Tibial nerve (tissue), 4 donors: ENCODE measurements at regions not wholly inside any gene's neighbourhood (a gene's known extent, or its start where the extent isn't known, plus 50 kb on each side); places are given as distances from the start of the nearest gene placed in this dataset.

Experiments
- DNase-seq, 2 donors: peaks; one replicate each; pipeline ENCODE4 v3.0.0-alpha.2; 2019; ENCODE audit warnings: low spot score in 2 of 2
- H3K27ac ChIP-seq, 4 donors: fragments of 200-600 bp; sonication (generic) in 3 of 4; one replicate each; pipeline ENCODE4 v1.5.1; 2017 to 2019; ENCODE audit warnings: mild to moderate bottlenecking in 1 of 4
- H3K27me3 ChIP-seq, 2 donors: fragments of 200-600 bp; sonication (generic) in 1 of 2; one replicate each; pipeline versions ENCODE4 v1.5.1 to v1.6.0; 2017 to 2019
- H3K36me3 ChIP-seq, 3 donors: fragments of 200-600 bp; sonication (generic); one replicate each; pipeline ENCODE4 v1.5.1; 2018 to 2019
- H3K4me1 ChIP-seq, 4 donors: fragments of 200-600 bp; sonication (generic) in 3 of 4; one replicate each; pipeline ENCODE4 v1.5.1; 2017 to 2019
- H3K4me3 ChIP-seq, 4 donors: fragments of 200-600 bp; sonication (generic) in 3 of 4; one replicate each; pipeline ENCODE4 v1.5.1; 2017 to 2019; ENCODE audit warnings: mild to moderate bottlenecking in 1 of 4, moderate library complexity in 1 of 4
- H3K9me3 ChIP-seq, 4 donors: fragments of 200-600 bp; sonication (generic) in 3 of 4; one replicate each; pipeline ENCODE4 v1.5.1; 2017 to 2019
- EP300 ChIP-seq, 2 donors: sonication (generic); formaldehyde crosslinking; IDR thresholded peaks; one replicate each; pipeline ENCODE4 v1.6.1; 2017; ENCODE audit warnings: antibody characterized with exemption in 2 of 2, mild to moderate bottlenecking in 1 of 2
- POLR2A ChIP-seq, 2 donors: fragments of 450-650 bp; IDR thresholded peaks; one replicate each; pipeline ENCODE4 v1.6.1; 2017; ENCODE audit warnings: antibody characterized with exemption in 2 of 2, mild to moderate bottlenecking in 2 of 2, moderate library complexity in 2 of 2
- WGBS, 2 donors: methylation state at CpG; one replicate each; pipeline ENCODE4 v1.1.5; 2018; 5-methylcytosine and 5-hydroxymethylcytosine counted together
- TF ChIP-seq, protein P1 (sequence below), 5 experiments: fragments of 200-600 bp in 3 of 5; fragments of 450-650 bp in 2 of 5; sonication (generic) in 3 of 5; IDR thresholded peaks; one replicate each; pipeline ENCODE4 v1.5.1; 2016 to 2019; ENCODE audit warnings: antibody characterized with exemption in 5 of 5, mild to moderate bottlenecking in 3 of 5, moderate library complexity in 2 of 5

DNA sequence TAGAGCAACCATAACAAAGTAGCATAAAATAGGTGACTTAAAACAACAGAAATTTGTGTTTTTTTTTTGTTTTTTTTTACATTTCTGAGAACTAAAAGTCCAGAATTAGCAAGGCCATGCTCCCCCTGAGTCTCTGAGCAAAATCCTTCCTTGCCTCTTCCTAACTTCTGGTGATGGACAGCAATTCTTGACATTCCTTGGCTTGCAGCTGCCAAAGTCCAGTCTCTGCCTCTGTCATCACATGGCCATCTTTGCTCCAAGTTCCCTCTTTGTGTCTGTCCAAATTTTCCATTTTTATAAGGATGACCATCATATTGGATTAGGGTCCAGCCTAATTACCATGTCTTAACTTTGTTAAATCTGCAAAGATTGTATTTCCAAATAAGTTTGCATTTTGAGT lies 407.2 kb downstream of the PDHA2 start:
- Histone ChIP-seq H3K9me3 (no peaks in the 10 kb centered on the region), H3K4me1 (no peaks in the 10 kb centered on the region), H3K27me3 (no peaks in the 10 kb centered on the region), H3K4me3 (no peak overlapping the region), H3K27ac (no peak overlapping the region), H3K36me3 (no peaks in the 10 kb centered on the region)
- DNase-seq: no peak
- TF ChIP-seq, protein P1, sequence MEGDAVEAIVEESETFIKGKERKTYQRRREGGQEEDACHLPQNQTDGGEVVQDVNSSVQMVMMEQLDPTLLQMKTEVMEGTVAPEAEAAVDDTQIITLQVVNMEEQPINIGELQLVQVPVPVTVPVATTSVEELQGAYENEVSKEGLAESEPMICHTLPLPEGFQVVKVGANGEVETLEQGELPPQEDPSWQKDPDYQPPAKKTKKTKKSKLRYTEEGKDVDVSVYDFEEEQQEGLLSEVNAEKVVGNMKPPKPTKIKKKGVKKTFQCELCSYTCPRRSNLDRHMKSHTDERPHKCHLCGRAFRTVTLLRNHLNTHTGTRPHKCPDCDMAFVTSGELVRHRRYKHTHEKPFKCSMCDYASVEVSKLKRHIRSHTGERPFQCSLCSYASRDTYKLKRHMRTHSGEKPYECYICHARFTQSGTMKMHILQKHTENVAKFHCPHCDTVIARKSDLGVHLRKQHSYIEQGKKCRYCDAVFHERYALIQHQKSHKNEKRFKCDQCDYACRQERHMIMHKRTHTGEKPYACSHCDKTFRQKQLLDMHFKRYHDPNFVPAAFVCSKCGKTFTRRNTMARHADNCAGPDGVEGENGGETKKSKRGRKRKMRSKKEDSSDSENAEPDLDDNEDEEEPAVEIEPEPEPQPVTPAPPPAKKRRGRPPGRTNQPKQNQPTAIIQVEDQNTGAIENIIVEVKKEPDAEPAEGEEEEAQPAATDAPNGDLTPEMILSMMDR (IDR thresholded peaks at IDR 0.05): no peak
- no peak for TF ChIP-seq EP300 (IDR thresholded peaks at IDR 0.05)
- no peak for TF ChIP-seq POLR2A (IDR thresholded peaks at IDR 0.05)

DNA sequence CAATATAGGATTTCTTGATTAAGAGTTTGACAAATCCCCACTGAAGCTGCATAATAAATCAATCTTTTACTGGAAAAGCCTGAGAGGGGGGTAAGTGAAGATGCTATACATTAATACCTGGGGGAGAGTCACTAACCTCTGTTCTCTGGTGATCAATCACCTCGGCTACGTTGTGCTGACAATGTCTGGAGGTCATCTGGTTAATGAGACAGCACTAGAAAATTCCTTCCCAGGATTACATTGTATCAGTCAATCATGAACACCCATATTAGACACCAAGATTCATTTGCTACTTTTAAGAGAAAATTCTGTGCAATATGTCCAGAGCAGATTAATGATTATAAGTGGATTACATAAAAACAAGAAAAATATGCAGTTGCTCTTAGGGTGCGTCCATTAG lies 408.3 kb downstream of the PDHA2 start:
- 79 to 81% methylated on average over 3 of the region's 3 CpGs for WGBS, 2 donors
- TF ChIP-seq, protein P1 (IDR thresholded peaks at IDR 0.05): no peak
- TF ChIP-seq POLR2A (IDR thresholded peaks at IDR 0.05): no peak
- TF ChIP-seq EP300 (IDR thresholded peaks at IDR 0.05): no peak
- Histone ChIP-seq H3K36me3 (no peaks in the 10 kb centered on the region), H3K4me3 (no peak overlapping the region), H3K27ac (no peak overlapping the region), H3K4me1 (no peaks in the 10 kb centered on the region), H3K27me3 (no peaks in the 10 kb centered on the region), H3K9me3 (no peaks in the 10 kb centered on the region)
- no peak for DNase-seq

DNA sequence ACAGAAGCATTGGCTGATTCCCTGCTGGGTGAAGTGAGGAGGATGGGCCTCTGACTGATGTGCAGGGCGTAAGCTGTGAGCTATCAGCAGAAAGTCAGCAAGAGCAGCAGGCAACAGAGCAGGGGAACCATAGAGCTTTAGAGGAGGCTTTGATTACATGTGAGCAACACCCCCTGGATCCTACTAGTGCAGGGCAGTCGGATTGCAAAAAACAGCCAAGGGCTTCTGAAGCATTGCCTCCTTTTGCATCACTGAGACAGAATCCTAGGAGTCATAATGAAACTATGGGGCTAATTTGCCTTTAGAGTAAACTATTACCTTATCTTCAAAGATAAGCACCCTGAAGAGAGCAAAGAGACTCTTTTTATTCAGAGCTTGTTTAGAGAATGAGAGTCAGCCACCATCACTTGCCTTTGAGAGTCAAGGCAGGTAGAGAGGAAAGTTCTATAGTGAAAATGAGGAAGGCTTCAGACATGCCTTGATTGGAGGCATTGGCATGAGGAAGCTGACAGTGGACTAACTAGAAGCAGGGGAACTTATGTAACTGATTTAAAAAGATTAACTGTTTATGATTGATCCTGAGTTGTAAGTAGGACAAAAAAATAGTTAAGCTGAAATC lies 420.3 kb downstream of the PDHA2 start:
- Histone ChIP-seq H3K36me3 (no peaks in the 10 kb centered on the region), H3K27ac (no peak overlapping the region), H3K4me3 (no peak overlapping the region), H3K4me1 (no peaks in the 10 kb centered on the region), H3K9me3 (no peaks in the 10 kb centered on the region), H3K27me3 (no peaks in the 10 kb centered on the region)
- DNase-seq: no peak
- WGBS, 2 donors: 70 to 83% methylated on average over 2 of the region's 2 CpGs
- TF ChIP-seq, protein P1 (IDR thresholded peaks at IDR 0.05): no peak
- TF ChIP-seq POLR2A (IDR thresholded peaks at IDR 0.05) (no peak), EP300 (IDR thresholded peaks at IDR 0.05) (no peak)

DNA sequence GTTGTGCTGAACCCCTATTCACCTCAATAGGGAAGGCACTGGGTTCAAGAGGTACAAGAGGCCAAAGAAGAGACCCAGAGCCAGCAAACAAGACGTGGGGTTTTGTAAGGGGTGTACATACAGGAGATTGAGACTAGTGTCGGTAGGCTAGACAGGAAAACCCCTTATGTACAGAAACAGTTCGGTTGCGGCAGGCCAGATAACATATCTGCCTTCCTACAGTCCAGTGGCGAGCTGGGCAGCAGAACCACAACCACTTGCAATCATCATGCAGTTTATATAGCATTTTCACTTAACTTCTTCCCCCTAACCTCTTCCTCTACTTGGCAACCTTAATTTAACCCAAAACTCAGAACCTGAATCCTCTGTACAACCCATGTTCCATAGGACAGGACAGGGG lies 422.2 kb downstream of the PDHA2 start:
- Histone ChIP-seq H3K36me3 (no peaks in the 10 kb centered on the region), H3K4me1 (no peaks in the 10 kb centered on the region), H3K27me3 (no peaks in the 10 kb centered on the region), H3K27ac (no peak overlapping the region), H3K9me3 (no peaks in the 10 kb centered on the region), H3K4me3 (no peak overlapping the region)
- TF ChIP-seq, protein P1 (IDR thresholded peaks at IDR 0.05): no peak
- TF ChIP-seq POLR2A (IDR thresholded peaks at IDR 0.05) (no peak), EP300 (IDR thresholded peaks at IDR 0.05) (no peak)
- 91 to 92% methylated on average over 5 of the region's 5 CpGs for WGBS, 2 donors
- DNase-seq: no peak

DNA sequence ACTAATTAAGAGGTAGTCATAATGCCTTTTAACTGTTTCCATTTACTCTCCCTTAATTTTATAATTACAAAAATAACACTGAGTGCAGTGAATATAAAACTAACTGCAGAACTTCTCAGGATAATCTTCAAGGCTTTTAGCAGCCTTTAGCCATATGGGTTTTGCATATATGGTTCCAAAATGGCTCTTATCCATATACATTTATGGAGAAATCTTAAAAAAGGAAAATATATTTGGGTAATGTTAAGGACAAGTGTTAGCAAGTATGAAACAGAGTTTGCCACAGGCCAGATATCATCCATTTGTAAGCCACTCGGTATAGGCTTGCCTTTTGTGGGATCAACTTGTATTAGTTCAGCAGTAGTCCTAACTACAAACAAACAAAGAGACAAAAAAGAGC lies 423.4 kb downstream of the PDHA2 start:
- Histone ChIP-seq H3K4me3 (no peak overlapping the region), H3K9me3 (no peaks in the 10 kb centered on the region), H3K27me3 (no peaks in the 10 kb centered on the region), H3K36me3 (no peaks in the 10 kb centered on the region), H3K4me1 (no peaks in the 10 kb centered on the region), H3K27ac (no peak overlapping the region)
- TF ChIP-seq POLR2A (IDR thresholded peaks at IDR 0.05) (no peak), EP300 (IDR thresholded peaks at IDR 0.05) (no peak)
- TF ChIP-seq, protein P1 (IDR thresholded peaks at IDR 0.05): no peak
- DNase-seq: no peak
- WGBS, 2 donors: 74 to 83% methylated on average over 1 of the region's 1 CpG
